Activated CD4-positive, alpha-beta T cell treated with anti-CD3 and anti-CD28 coated beads for 48 hours (primary cell): ENCODE measurements at regions not wholly inside any gene's neighbourhood (a gene's known extent, or its start where the extent isn't known, plus 50 kb on each side); places are given as distances from the start of the nearest gene placed in this dataset.

Experiments
- DNase-seq: peaks from one replicate; pipeline ENCODE4 v3.0.0-alpha.2; 2020

GRCh38 chr14:43249591-43249990, 1257.5 kb downstream of the FSCB start:
- no peak for DNase-seq

- DNase-seq, result no peak
These were observed 1258.0 kb downstream of the FSCB start for GRCh38 chr14:43249116-43249515.

GRCh38 chr14:43247877-43248276, 1259.2 kb downstream of the FSCB start:
- DNase-seq, result no peak

DNA sequence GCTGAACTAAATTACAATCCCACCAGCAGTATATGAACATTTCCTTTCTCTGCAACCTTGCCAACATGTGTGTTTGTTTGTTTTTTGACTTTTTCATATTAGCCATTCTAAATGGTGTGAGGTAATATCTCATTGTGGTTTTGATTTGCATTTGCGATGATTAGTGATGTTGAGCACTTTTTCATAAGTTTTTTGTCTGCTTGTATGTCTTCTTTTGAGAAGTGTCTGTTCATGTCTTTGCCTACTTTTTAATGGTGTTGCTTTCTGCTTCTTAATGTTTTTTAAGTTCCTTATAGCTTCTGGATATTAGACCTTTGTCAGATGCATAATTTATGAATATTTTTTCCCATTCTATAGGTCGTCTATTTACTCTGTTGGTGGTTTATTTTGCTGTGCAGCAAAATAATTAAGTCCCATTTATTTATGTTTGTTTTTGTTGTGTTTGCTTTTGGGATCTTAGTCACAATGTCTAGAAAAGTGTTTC, 1262.9 kb downstream of the FSCB start:
- DNase-seq, result no peak

GRCh38 chr14:43243168-43243567, 1263.9 kb downstream of the FSCB start:
- no peak for DNase-seq

DNA sequence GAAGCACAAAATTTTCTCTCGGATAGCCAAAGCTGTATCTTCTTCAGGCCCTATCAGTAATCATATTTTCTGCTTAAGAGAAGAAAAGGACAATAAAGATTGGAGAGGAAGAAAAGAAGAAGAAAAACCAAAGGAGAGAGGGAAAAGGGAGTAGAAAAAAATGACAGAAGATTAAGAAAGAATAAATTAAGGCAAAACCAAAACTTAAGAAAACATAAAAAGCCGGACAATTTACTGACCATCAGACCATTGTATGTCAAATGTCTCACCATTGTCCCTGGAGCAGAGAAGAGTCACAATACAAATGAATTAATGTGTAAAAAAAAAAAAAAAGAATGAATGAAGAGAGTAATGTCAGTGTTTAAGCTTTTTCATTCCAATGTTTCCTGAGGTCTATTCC, 1274.8 kb downstream of the FSCB start:
- DNase-seq, result no peak

- no peak for DNase-seq
These were observed 1291.6 kb downstream of the FSCB start for GRCh38 chr14:43215524-43215923.

DNA sequence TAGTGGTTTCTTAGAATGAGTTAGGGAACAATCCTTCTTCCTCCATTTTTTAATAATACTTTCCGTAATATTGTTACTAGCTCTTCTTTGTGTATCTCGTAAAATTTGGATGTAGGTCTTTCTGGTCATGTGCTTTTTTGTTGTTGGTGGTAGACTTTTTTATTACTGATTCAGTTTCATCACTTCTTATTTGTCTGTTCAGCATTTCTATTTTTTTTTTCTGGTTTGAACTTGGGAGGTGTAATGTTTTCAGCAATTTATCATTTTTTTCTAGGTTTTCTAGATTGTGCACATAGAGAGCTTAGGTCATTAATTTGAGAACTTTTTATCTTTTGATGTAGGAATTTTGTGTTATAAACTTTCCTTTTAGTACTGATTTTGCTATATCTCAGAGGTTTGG, 1299.9 kb downstream of the FSCB start:
- no peak for DNase-seq

GRCh38 chr14:43204816-43205215, 1302.3 kb downstream of the FSCB start:
- no peak for DNase-seq

DNA sequence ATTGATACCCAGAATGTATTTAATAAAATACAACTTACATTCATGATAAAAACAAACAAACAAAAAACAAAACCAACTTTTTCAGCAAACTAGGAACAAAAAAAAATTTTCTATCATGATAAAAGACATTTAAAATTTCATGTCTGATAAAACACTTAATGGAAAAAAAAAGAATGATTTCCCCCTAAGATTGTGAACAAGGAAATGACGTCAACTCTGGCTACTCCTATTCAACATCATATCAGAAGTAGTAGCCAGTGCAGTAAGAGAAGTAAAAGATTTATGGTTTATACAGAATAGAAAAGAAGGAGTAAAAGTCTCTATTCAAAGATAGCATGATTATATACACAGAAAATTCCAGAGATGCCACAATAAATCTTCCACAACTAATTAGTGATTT, 1306.6 kb downstream of the FSCB start:
- no peak for DNase-seq

GRCh38 chr14:43198465-43198864, 1308.6 kb downstream of the FSCB start:
- DNase-seq, result no peak

DNA sequence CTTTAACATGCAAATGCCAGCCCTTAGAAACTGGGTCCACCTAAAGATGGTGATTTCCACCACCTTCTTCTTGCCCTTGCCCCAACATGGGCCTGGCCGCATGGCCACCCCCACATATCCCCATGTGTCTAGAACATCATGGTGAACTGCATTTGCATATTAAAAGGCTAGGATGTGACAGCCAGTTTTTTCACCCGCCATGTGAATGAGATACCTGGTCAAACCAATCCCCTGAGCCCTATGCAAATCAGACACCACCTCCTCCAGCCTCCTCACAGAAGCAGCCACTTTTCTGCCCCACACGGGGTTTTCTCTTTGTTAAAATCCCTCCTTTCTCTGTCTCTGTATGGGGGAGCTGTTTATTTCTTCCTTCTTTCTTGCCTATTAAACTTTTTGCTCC, 1322.5 kb downstream of the FSCB start:
- no peak for DNase-seq

GRCh38 chr14:43183916-43184315, 1323.2 kb downstream of the FSCB start:
- DNase-seq, result no peak

GRCh38 chr14:43175896-43176295, 1331.2 kb downstream of the FSCB start:
- no peak for DNase-seq

DNA sequence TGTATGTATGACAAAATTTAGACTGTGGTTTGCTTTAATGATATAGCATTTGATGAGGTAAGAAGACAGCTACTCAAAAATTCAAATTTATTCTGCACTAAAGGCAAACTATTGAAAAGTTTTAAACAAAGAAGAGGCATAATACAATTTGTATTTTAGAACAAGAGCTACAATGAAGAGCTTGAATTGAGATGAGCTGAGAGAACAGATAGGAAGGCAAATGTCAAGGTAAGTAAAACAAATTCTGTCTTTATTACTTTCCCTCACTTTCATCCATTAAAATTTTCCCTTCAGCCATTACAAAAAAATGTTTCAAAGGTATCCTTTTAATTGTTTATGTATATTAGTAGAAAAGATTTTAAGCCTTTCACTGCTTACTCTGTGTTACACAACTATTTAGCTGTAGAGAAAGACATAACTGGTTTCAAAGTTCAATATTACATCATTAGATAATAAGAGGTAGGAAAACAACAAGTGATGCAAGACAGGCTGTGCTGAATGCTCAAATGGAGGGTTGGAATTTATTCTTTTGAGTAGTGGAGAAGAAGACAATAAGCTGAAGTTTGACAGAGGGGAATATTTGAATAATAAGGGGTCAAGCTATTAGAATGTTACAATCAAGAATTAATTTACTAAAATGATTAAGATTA, 1334.1 kb downstream of the FSCB start:
- DNase-seq, result no peak

- DNase-seq, result no peak
These were observed 1337.4 kb downstream of the FSCB start for GRCh38 chr14:43169722-43170121.

DNA sequence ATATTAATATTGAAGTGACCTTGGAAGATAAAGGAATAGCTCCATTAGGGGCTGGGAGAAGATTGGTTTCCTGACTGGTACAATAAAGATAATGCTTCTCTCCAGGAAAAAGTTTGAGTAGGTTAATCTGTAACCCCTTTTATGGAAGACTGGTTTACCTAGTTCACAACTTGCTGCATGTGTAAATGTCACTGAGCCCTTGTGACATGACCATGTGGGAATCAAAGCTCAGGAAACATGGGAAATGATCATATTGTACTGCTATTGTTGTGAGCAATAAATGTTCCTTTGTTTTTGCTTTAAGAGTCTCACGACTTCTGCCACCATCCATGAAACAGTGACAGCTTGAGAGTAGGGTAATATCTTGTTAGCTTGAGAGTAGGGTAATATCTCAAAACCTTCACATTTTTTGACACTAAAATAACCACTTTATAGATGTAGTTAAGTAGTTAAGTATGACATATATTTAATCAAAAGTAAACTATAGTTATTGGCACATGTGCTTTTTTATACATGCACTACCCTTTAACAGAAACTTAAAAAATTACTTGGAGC, 1338.6 kb downstream of the FSCB start:
- no peak for DNase-seq

DNA sequence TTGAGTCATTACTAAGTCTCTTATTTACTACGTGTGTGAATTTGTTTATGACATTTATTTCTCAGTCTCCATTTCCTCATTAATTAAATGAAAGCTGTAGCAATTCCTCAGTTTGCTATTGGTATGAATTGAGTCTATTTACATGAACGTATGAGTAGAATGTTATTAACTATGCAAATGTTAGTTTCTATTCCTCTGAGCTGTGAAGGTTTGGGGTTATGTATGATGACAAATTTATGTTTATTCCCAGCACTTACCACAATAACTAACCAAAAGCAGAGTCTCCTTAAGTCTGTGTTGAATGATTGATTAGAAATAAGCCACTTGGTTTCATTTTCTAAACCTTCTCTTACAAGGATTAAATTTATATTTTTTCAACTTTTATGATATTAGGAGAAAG, 1340.9 kb downstream of the FSCB start:
- no peak for DNase-seq

DNA sequence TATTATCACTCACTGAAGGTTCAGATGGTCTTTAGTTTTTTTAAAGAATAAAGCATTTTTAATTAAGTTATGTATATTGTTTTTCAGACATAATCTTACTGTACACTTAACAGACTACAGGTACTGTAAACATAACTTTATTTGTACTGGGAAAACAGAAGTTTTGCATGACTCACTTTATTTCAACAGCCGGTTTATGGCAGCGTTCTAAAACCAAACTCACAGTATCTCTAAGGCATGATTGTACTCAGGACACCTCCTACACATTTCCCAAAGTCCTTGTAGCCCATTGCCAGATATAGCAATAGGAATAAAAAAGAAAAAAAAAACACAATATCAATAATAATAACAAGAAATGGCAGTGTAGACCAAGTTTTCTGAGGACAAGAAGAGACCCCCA, 1341.4 kb downstream of the FSCB start:
- no peak for DNase-seq

DNA sequence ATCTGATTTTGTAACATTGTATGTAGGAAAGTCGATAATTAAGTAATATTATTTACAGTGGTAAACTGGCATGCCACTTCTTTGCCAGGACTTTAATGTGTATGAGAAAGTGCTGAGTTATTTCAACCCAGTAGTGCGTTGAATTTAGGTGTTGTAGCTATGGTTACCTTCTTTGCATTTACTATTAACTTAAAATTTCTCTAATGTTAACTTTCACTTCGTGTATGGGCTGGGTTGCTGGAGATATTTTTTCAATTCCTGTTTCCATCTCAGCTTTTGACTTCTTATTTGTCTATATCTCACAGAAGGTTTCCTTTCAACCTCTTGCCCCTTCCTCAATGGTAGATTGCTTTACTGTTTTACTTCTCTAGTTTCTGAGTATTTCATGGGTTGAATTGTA, 1345.6 kb downstream of the FSCB start:
- no peak for DNase-seq

GRCh38 chr14:43157661-43158060, 1349.4 kb downstream of the FSCB start:
- DNase-seq, result no peak

- DNase-seq, result no peak
These were observed 1351.2 kb downstream of the FSCB start for GRCh38 chr14:43155924-43156323.

DNA sequence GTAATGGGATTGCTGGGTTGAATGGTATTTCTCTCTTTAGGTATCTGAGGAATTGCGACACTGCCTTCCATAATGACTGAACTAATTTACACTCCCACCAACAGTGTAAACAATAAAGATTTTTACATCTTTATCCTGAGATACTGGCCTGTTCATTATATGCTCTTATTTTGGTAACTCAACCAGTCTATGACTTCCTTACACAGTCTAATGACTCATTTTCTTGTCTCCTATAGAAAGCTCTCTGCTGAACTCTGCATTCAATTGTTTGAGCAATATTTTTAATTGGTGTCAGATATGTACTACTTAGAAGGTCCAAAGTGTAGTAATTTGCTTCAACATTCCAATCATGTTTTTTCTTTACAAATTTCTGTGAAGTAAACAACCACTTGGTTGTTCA, 1351.8 kb downstream of the FSCB start:
- no peak for DNase-seq

DNA sequence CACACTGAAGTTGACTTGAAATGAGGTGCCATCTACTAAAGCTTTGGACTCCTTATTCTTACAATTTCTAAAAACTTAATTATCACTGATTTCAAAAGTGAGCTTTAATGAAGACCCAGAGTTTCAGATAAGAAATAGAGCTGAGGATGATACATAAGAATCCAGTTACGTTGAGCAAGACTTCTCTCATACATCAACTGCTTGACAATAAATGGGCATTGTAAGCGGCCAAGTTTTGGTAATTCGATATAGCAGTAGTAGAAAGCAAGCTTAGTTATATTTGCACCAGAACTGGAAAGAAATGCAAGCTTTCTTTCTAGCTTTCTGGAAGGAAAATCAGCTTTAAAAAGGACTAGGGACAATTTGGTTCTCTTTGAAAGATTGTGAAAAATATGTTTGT, 1359.6 kb downstream of the FSCB start:
- DNase-seq, result no peak

DNA sequence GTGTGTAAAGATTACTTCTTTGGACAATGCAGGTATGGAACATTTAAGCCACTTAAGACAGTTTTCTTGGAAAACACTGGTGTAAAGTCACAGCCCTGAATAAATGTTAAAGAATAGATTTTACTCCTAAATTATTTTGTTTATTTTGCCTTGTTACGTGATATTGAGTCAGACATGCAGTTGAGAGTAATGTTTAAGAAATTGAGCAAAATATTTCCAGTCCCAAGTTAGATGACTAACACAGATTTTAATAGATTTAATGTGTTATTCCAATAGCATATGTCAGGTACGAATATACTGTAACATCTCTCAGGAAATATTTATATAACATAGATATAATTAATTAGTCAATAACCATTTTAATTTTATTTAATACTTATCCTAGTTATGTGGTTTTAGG, 1361.7 kb downstream of the FSCB start:
- DNase-seq, result no peak
